H7 (cell line): ENCODE measurements at regions not wholly inside any gene's neighbourhood (a gene's known extent, or its start where the extent isn't known, plus 50 kb on each side); places are given as distances from the start of the nearest gene placed in this dataset.

Experiments used
- DNase-seq: peaks from one replicate; pipeline ENCODE4 v3.0.0; 2012
- H3K27me3 ChIP-seq: 2 replicates; pipeline ENCODE4 v1.6.0; 2011; ENCODE audit warnings: mild to moderate bottlenecking, low read length; ENCODE audit not compliant: control insufficient read depth, insufficient read depth
- H3K36me3 ChIP-seq: replicated peaks from 2 replicates; pipeline ENCODE4 v1.5.1; 2011; ENCODE audit warnings: low read length; ENCODE audit not compliant: control insufficient read depth, insufficient read depth
- H3K4me3 ChIP-seq: 2 replicates; pipeline ENCODE4 v1.5.1; 2011; ENCODE audit warnings: low read depth, mild to moderate bottlenecking, control low read depth, low read length, moderate library complexity; ENCODE audit not compliant: insufficient read depth

- no peak for DNase-seq
- Histone ChIP-seq H3K36me3 (no peaks in the 10 kb centered on the region), H3K4me3 (no peak overlapping the region), H3K27me3 (no peaks in the 10 kb centered on the region)
Observed at GRCh38 chr17:69913616-69914015, 161.4 kb upstream of the KCNJ16 start.

GRCh38 chr17:69914520-69914919 lies 160.5 kb upstream of the KCNJ16 start:
- H3K27me3 ChIP-seq = no peaks in the 10 kb centered on the region
- H3K36me3 ChIP-seq = no peaks in the 10 kb centered on the region
- no peak overlapping the region for H3K4me3 ChIP-seq
- no peak for DNase-seq

- H3K27me3 ChIP-seq = no peaks in the 10 kb centered on the region
- H3K4me3 ChIP-seq = no peak overlapping the region
- no peak for DNase-seq
- no peaks in the 10 kb centered on the region for H3K36me3 ChIP-seq
Observed at GRCh38 chr17:69916761-69917160, 158.3 kb upstream of the KCNJ16 start.

DNA sequence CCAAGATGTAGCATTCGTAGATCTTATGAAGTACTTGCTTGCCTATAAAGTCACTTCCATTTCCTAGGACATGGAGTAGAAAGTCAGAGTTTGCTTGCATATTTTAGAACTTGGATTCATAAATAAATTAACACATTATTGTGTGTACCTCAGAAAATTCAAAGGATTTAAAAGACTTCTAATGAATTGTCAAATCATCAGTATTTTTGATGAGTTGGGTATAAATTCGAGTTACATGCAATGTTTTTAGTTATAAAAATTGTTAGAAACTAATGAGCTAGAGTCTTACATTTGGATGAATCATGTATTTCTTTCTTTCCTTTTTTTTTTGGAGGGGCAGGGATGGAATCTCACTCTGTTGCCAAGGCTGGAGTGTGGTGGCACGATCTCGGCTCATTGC lies 156.9 kb upstream of the KCNJ16 start:
- H3K27me3 ChIP-seq = no peaks in the 10 kb centered on the region
- DNase-seq = no peak
- H3K4me3 ChIP-seq = no peak overlapping the region
- no peaks in the 10 kb centered on the region for H3K36me3 ChIP-seq

DNA sequence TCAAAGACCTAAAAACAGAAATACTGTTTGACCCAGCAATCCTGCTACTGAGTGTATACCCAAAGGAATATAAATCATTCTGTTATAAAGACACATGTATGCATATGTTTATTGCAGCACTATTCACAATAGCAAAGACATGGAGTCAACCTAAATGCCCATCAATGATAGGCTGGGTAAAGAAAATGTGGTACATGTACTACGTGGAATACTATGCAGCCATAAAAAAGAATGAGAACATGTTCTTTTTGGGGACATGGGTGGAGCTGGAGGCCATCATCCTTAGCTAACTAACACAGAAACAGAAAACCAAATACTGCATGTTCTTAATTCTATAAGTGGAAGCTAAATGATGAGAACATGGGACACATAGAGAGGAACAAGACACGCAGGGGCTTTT lies 155.2 kb upstream of the KCNJ16 start:
- Histone ChIP-seq H3K4me3 (no peak overlapping the region), H3K27me3 (no peaks in the 10 kb centered on the region), H3K36me3 (no peaks in the 10 kb centered on the region)
- no peak for DNase-seq

DNA sequence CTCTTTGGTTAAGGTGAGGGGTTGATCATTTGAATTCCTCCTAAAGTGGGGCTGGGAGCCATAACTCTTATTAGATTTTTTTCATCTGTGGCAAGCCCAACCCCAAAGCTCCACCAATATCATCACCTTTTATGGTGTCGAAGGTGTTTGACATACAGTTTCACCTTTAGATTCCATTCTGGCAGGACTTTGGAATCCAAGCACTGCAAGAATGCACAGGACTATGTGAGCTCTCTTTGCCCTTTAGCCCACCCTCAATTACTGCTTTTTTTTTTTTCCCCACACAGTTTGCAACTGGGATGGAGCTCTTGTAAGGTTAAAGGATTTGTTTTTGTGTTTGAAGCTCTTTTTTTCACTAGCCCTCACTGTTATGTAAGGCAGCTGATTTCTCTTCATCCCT lies 154.0 kb upstream of the KCNJ16 start:
- H3K36me3 ChIP-seq = no peaks in the 10 kb centered on the region
- H3K27me3 ChIP-seq = no peaks in the 10 kb centered on the region
- DNase-seq = no peak
- H3K4me3 ChIP-seq = no peak overlapping the region

DNA sequence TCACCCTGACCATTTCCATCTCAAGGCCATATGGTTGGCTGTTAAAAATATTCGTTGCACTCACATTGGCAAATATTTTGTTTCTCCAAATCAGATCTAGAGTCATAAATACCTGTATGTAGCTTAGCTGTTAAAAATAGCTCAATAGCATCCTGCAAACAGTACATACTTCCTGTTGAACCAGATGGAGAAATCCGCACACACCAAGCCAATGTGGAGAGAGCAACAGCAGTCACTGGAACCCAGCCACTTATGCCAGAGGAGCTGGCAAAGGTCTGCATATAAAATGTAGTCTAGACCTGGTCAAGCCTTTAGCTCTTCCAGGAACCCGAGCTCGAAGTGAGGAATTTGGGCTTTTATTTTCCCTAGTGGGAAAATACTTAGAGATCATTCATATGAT lies 146.4 kb upstream of the KCNJ16 start:
- Histone ChIP-seq H3K27me3 (no peaks in the 10 kb centered on the region), H3K36me3 (no peaks in the 10 kb centered on the region), H3K4me3 (no peak overlapping the region)
- DNase-seq = no peak

DNA sequence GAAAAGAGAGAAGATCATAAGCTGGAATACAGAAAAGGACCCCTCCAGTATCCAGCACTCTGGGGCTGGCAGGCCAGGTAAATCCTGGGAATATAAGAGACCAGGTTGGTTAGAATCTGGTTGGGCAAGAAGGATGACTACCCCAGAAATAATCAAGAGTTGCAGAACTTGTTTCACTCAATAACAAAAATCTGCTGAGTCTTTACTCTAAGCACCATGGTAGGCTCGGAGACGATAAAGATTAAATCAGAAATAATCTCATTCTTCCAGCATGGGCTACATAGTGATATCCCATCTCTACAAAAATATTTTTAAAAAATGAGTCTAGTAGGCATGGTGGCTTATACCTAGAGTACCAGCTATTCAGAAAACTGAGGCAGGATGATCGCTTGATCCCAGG lies 138.0 kb upstream of the KCNJ16 start:
- Histone ChIP-seq H3K4me3 (no peak overlapping the region), H3K27me3 (no peaks in the 10 kb centered on the region), H3K36me3 (no peaks in the 10 kb centered on the region)
- DNase-seq = no peak

- Histone ChIP-seq H3K36me3 (no peaks in the 10 kb centered on the region), H3K4me3 (no peak overlapping the region), H3K27me3 (no peaks in the 10 kb centered on the region)
- no peak for DNase-seq
Observed at GRCh38 chr17:69943058-69943457, 132.0 kb upstream of the KCNJ16 start.

GRCh38 chr17:69944406-69944805 lies 130.6 kb upstream of the KCNJ16 start:
- Histone ChIP-seq H3K4me3 (no peak overlapping the region), H3K27me3 (no peaks in the 10 kb centered on the region), H3K36me3 (no peaks in the 10 kb centered on the region)
- DNase-seq = no peak

- DNase-seq = no peak
- no peaks in the 10 kb centered on the region for H3K27me3 ChIP-seq
- H3K4me3 ChIP-seq = no peak overlapping the region
- no peaks in the 10 kb centered on the region for H3K36me3 ChIP-seq
Observed at GRCh38 chr17:69945698-69946185, 129.3 kb upstream of the KCNJ16 start.

DNA sequence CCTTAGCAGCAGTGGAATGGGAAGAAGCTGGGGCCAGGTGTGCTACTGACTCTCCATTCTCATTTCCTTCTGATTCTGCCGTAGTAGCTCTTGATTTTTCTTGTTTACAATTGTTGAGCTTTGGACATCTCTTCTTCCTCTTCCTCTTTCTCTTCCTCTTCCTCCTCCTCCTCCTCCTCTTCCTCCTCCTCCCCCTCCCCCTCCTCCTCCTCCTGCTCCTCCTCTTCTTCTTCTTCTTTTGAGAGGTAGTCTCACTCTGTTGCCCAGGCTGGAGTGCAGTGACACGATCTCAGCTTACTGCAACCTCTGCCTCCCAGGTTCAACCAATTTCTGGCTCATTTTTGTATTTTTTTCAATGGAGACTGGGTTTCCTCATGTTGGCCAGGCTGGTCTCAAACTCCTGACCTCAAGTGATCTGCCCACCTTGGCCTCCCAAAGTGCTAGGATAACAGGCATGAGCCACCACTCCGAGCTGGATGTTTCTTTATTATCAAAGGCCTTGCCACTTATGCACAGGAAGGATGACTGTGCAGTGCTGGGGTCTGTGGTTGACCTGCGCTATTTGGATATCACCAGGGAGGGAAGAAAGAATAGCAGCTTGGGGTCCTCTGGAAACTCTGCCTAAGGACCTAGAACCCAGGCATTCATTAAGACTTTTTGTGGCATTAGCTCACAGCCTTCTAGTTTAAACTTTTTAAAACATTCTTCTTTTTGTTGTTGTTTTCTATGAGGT lies 127.8 kb upstream of the KCNJ16 start:
- Histone ChIP-seq H3K4me3 (no peak overlapping the region), H3K27me3 (no peaks in the 10 kb centered on the region), H3K36me3 (no peaks in the 10 kb centered on the region)
- DNase-seq = no peak

DNA sequence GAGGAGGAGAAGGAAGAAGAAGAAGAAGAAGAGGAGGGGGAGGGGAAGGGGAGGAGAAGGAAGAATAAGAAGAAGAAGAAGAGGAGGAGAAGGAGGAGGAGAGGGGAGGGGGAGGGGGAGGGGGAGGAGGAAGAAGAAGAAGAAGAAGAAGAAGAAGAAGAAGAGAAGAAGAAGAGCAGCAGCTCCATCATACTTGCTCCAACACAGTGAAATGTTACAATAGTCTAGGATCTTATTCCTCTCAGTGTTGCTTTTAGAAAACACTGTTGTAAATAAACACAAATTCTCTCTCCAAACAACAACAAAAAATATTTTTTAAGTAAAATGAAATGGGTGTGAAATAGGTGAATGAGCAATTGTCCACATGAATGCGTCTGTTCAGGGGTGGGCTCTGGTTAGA lies 126.6 kb upstream of the KCNJ16 start:
- no peak overlapping the region for H3K4me3 ChIP-seq
- DNase-seq = no peak
- H3K36me3 ChIP-seq = no peaks in the 10 kb centered on the region
- no peaks in the 10 kb centered on the region for H3K27me3 ChIP-seq

DNA sequence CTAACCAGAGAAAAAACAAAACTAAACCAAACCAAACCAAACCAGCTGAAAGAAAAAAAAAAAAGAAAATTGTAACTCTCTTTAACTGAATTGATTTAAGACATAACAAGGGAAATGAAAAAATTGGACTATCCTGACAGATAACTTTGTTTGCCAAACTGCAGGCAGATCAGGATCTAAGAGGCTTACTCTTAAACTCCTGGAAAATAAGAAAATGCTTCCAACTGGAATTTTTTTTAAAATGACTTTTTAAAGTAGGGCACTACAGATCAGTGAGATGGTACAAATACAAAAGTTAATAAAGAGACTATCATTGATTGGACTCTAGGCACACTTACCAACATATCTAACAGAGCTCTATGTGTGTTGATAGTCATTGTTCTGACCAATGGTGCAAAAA lies 125.5 kb upstream of the KCNJ16 start:
- Histone ChIP-seq H3K27me3 (no peaks in the 10 kb centered on the region), H3K36me3 (no peaks in the 10 kb centered on the region), H3K4me3 (no peak overlapping the region)
- no peak for DNase-seq

DNA sequence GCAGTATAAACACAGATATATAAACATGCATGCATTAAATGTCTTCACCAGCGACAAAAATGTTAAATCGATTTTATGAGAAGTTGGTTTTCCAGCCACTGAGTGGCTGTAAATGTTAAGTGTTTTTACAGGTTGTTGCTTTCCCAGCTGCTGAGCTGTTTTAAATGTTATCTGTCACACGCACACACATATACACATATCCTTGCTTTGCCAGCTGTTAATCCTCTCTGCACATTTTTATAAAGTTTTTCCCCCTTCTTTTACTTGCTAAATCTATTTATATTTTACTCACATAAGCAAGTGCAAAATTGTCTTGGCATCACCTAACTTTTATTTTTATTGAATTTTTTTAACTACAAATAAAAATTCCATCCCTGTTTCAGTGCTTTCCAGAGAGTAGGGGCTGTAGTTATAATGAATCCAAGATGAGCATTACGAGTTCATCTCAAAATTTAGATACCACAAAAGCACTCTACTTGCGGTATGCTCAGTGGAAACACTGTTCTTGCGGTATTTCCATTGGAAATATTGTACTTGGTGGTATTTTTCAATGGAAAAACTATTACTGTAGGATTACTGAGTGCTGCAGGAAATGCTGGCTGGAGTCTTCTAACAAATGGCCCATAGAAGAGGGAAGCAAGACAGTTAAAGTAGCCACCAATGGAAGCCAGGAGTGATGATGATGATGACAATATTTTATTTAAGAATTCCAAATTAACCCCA lies 124.9 kb upstream of the KCNJ16 start:
- Histone ChIP-seq H3K4me3 (no peak overlapping the region), H3K36me3 (no peaks in the 10 kb centered on the region), H3K27me3 (no peaks in the 10 kb centered on the region)
- no peak for DNase-seq
